LHCN-M2 (cell line): ENCODE measurements at regions not wholly inside any gene's neighbourhood (a gene's known extent, or its start where the extent isn't known, plus 50 kb on each side); places are given as distances from the start of the nearest gene placed in this dataset.
A peak's percentile ranks its signal among the peaks of the same experiment; 100 is the strongest.
"Not testable (repeated sequence)": the region's sequence is repeated elsewhere in the genome, so short reads cannot be mapped to it uniquely, and the experiment has no call there.

Experiments
- DNase-seq: peaks from one replicate; pipeline ENCODE4 v3.0.0-alpha.2; 2012; ENCODE audit warnings: low read depth

GRCh38 chr3:178967177-178967532 is 104.5 kb downstream of the ZMAT3 start:
- no peak for DNase-seq

- peak; percentile 38 for DNase-seq
Measured at GRCh38 chr3:178966299-178967176, 105.1 kb downstream of the ZMAT3 start.

GRCh38 chr3:178964551-178964950 is 107.1 kb downstream of the ZMAT3 start:
- no peak for DNase-seq

GRCh38 chr3:178960918-178961317 is 110.7 kb downstream of the ZMAT3 start:
- no peak for DNase-seq

- DNase-seq, result peak; percentile 74
Measured at GRCh38 chr3:178960181-178960580, 111.4 kb downstream of the ZMAT3 start.

- no peak for DNase-seq
Measured at GRCh38 chr3:178950676-178951075, 120.9 kb downstream of the ZMAT3 start.

- DNase-seq, result no peak
Measured at GRCh38 chr3:178949896-178950295, 121.7 kb downstream of the ZMAT3 start.

GRCh38 chr3:178948546-178948945 is 123.1 kb downstream of the ZMAT3 start:
- DNase-seq, result no peak

GRCh38 chr3:178947738-178948137 is 123.9 kb downstream of the ZMAT3 start:
- no peak for DNase-seq

- not testable (repeated sequence) for DNase-seq
Measured at GRCh38 chr3:178942261-178942660, 129.3 kb downstream of the ZMAT3 start.

- DNase-seq, result no peak
Measured at GRCh38 chr3:178930116-178930515, 141.5 kb downstream of the ZMAT3 start.

- no peak for DNase-seq
Measured at GRCh38 chr3:178916223-178916622, 155.4 kb downstream of the ZMAT3 start.

- no peak for DNase-seq
Measured at GRCh38 chr3:178915365-178915764, 156.2 kb downstream of the ZMAT3 start.

GRCh38 chr3:178907081-178907480 is 164.5 kb downstream of the ZMAT3 start:
- DNase-seq, result peak; percentile 34

- no peak for DNase-seq
Measured at GRCh38 chr3:178901204-178901603, 170.4 kb downstream of the ZMAT3 start.

GRCh38 chr3:178900029-178900646 is 171.5 kb downstream of the ZMAT3 start:
- DNase-seq, result no peak

GRCh38 chr3:178895178-178895789 is 176.3 kb downstream of the ZMAT3 start:
- DNase-seq, result no peak
